GM12865 (cell line): ENCODE measurements at regions not wholly inside any gene's neighbourhood (a gene's known extent, or its start where the extent isn't known, plus 50 kb on each side); places are given as distances from the start of the nearest gene placed in this dataset.

Experiments used
- DNase-seq: peaks from one replicate; pipeline ENCODE4 v3.0.0; 2010; ENCODE audit warnings: low read depth
- H3K4me3 ChIP-seq: 2 replicates; pipeline ENCODE4 v1.5.1; 2011; ENCODE audit warnings: mild to moderate bottlenecking, low read depth, low read length, control low read depth
- TF ChIP-seq, protein P1 (sequence below): IDR thresholded peaks from 2 replicates; pipeline ENCODE4 v1.5.1; 2011; ENCODE audit warnings: low read length, control low read depth, low read depth, inconsistent platforms; ENCODE audit not compliant: insufficient read depth; ENCODE audit errors: missing control alignments

DNA sequence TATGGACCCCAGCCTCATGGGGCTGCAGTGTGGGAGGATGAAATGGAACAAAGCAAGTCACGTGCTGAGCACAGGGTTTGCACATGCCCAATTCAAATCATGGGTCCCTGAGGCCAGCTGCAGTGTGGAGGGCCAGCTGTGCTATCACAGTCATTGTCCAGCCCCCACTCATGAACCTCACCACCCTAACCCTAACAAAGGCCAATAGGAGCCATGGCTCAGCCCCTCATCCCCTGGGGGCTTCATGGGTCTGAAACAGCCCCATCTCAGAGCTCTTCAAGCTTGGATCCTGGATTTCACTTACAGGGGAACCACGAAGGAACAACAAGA lies 125.6 kb upstream of the MAFB start:
- TF ChIP-seq, protein P1, sequence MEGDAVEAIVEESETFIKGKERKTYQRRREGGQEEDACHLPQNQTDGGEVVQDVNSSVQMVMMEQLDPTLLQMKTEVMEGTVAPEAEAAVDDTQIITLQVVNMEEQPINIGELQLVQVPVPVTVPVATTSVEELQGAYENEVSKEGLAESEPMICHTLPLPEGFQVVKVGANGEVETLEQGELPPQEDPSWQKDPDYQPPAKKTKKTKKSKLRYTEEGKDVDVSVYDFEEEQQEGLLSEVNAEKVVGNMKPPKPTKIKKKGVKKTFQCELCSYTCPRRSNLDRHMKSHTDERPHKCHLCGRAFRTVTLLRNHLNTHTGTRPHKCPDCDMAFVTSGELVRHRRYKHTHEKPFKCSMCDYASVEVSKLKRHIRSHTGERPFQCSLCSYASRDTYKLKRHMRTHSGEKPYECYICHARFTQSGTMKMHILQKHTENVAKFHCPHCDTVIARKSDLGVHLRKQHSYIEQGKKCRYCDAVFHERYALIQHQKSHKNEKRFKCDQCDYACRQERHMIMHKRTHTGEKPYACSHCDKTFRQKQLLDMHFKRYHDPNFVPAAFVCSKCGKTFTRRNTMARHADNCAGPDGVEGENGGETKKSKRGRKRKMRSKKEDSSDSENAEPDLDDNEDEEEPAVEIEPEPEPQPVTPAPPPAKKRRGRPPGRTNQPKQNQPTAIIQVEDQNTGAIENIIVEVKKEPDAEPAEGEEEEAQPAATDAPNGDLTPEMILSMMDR: no peak
- no peak for DNase-seq
- H3K4me3 ChIP-seq: no peak overlapping the region

DNA sequence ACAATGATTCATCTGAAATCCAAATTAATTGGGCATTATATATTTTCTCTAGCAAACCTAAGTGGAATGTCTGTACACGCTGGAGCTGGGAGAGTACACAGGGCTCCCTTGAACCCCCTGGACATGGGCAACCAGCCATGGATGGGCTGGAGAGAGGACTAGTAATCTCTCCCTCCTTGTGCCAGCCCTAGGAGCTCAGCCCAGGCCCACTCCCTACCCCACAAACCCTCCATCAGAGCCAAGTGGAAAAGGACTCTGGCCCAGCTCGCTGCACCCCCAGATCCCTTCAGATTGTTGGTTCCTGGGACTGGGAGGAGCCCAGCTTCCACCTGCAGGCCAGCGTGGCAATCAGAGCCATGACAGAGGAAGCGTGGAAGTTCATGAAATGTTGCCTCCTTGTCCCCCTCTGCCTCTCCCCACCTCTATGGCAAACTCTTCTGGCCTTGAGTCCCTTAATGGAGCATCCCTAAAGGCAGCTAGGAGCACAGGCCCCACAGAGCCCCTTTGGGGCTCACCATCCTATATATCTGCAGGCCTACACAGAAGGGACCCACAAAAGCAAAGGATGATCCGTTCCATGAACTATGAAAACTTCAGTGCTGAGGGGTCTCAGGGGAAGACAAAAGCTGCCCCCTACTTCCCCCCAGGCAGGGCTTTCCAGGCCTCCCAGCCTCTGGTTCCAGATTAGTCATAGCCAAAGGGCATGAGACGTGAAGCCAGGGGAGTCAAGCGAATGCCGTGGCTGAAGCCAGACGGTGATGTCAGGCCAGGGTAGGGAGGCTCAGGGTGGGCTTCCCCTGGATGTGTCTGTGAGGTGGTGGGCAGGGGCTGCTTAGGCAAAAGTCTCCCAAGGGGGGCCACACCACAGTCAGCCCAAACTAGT lies 126.4 kb upstream of the MAFB start:
- H3K4me3 ChIP-seq: no peak overlapping the region
- DNase-seq: no peak
- TF ChIP-seq, protein P1: no peak

DNA sequence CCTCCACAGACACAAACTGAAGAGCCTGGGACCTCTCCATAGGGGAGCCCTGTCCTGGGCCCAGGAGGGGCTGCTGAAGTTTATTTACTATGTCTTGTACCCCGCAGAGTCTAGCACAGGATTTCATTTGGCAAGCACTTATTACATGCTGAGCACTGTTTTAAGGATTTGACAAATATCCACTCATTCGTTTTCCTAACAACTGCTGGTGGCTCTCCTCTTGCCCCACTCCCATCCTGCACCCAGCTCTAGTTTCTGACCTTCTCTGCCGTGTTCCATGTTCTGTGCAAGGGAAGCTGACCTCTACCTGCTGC lies 127.0 kb upstream of the MAFB start:
- no peak for DNase-seq
- TF ChIP-seq, protein P1: no peak
- H3K4me3 ChIP-seq: no peak overlapping the region

DNA sequence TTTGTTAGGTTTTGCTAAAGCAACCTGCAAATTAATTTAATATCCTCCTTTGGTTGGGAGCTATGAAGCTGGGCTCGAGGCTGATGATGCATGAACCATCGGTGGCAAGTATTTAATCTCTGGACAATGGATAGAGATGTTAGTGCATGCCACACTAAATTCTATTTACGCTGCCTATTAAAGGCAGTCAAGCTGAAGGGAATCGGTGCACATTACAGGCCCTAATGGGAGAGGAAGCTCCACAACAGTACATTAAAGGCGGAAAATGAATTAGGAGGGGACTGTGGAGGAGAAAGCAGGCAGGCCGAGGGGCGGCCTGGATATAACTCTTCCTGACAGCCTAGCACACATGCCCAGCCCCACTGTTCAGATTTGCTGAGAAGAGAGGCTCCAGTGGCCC lies 132.4 kb upstream of the MAFB start:
- H3K4me3 ChIP-seq: no peak overlapping the region
- TF ChIP-seq, protein P1: no peak
- DNase-seq: no peak

DNA sequence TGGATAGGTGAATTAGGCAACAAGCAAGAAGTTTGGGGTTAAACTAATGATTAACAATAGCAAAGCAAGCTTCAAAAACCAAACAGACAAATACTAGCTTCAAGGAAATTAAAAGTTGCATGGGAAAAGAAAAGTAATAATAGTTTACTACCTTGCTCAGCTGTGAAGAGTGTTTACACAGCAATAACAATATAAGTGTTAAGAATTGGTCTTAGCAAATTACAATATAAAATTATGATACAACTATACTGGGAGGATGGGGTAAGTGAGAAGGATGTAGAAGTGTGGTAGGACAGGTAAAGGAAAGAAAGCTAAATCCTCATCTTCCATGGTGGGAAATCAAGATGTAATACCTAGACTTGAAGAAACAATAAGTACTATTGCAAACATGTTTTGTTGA lies 137.7 kb upstream of the MAFB start:
- no peak overlapping the region for H3K4me3 ChIP-seq
- TF ChIP-seq, protein P1: no peak
- no peak for DNase-seq

DNA sequence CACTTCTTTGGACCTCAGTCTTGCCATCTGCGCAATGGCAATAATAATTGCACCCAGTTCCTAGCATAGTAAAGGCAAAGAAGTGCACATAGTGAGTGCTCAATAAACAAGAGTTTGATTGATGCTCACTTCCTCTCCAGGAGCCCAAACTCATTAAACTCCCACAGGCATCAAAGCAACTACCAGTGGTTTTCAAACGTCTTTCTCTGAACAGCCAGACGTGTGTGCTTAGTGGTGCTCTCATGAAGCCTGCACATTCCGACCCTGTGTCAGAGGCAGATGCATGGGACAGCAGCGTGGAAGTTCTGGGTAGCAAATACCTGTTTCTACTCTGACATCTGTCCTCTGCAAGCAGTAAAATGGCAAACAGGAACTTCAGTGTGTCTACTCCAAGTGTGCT lies 146.3 kb upstream of the MAFB start:
- no peak for DNase-seq
- TF ChIP-seq, protein P1: no peak
- H3K4me3 ChIP-seq: no peak overlapping the region

DNA sequence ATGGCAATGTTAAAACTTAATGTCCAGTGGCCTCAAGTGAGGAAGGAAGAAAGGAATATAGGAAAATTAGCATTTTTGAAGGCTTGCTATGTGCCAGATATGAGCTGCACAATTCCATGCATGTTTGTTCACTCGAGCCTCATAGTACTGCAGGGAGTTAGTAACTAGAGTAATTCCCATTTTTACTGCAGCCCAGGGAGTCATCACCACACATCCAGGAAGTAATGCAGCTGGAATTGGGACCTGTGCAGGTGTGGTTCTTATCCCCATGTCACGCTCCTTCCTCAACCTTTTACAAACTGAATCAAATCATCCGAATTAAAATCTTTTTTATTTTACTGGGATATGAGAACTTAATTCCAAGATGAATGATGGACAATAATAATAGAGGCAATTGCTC lies 149.5 kb upstream of the MAFB start:
- TF ChIP-seq, protein P1: no peak
- DNase-seq: no peak
- H3K4me3 ChIP-seq: no peak overlapping the region
